ENCODE measurements at regions not wholly inside any gene's neighbourhood (a gene's known extent, or its start where the extent isn't known, plus 50 kb on each side); places are given as distances from the start of the nearest gene placed in this dataset.

DNA sequence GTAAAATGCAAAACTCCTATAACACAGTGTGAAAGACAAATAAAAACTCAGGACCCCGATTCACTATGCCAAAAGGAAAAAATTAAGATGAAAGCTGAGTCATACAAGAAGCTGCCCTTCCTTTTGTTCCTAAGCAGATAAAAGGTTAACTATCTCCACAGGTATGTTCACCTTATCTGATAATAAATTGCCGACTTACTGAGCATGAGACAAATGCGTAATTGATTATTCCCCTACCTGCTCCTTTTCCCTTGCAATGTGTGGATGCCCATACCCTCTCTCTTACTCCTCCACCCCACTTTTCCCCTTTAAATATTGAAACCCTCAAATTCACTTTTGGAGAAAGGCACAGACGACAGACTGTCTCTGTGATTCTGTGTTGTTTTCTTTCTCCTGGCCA lies 148.6 kb upstream of the TMEM260 start:
- TF ChIP-seq, protein P1, sequence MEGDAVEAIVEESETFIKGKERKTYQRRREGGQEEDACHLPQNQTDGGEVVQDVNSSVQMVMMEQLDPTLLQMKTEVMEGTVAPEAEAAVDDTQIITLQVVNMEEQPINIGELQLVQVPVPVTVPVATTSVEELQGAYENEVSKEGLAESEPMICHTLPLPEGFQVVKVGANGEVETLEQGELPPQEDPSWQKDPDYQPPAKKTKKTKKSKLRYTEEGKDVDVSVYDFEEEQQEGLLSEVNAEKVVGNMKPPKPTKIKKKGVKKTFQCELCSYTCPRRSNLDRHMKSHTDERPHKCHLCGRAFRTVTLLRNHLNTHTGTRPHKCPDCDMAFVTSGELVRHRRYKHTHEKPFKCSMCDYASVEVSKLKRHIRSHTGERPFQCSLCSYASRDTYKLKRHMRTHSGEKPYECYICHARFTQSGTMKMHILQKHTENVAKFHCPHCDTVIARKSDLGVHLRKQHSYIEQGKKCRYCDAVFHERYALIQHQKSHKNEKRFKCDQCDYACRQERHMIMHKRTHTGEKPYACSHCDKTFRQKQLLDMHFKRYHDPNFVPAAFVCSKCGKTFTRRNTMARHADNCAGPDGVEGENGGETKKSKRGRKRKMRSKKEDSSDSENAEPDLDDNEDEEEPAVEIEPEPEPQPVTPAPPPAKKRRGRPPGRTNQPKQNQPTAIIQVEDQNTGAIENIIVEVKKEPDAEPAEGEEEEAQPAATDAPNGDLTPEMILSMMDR (conservative IDR thresholded peaks at IDR 0.05 in 1 of 2, IDR thresholded peaks at IDR 0.05 in 1 of 2; ENCODE audit: low read depth in 1 of 2, low read length in 2 of 2) = no peak
- TF ChIP-seq EZH2 (IDR thresholded peaks at IDR 0.05; ENCODE audit: low read length, missing control alignments) = no peak
